Left lung (tissue), 4 donors: ENCODE measurements at regions not wholly inside any gene's neighbourhood (a gene's known extent, or its start where the extent isn't known, plus 50 kb on each side); places are given as distances from the start of the nearest gene placed in this dataset.

Experiments
- ATAC-seq: fragments of 200-7000 bp; cut with Tn5 transposase; one replicate; pipeline ENCODE4 v1.9.1; 2020; ENCODE audit warnings: moderate library complexity
- DNase-seq, 4 donors: peaks; one replicate each; pipeline ENCODE4 v3.0.0-alpha.2; 2013 to 2020
- H3K27ac ChIP-seq, 2 donors: fragments of 200-600 bp; sonication (generic) in 1 of 2; one replicate each; pipeline versions ENCODE4 v1.5.0 to v1.8.0; 2020 to 2021
- H3K27me3 ChIP-seq, 2 donors: fragments of 200-600 bp; sonication (generic) in 1 of 2; one replicate each; pipeline versions ENCODE4 v1.5.0 to v1.8.0; 2020 to 2021
- H3K36me3 ChIP-seq, 2 donors: fragments of 200-600 bp; sonication (generic) in 1 of 2; one replicate each; pipeline versions ENCODE4 v1.5.0 to v1.8.0; 2020 to 2021
- H3K4me1 ChIP-seq, 2 donors: fragments of 200-600 bp; one replicate each; pipeline ENCODE4 v1.8.0; 2021
- H3K4me3 ChIP-seq, 2 donors: fragments of 200-600 bp; sonication (generic) in 1 of 2; one replicate each; pipeline versions ENCODE4 v1.5.0 to v1.8.0; 2020 to 2021; ENCODE audit warnings: mild to moderate bottlenecking in 1 of 2
- H3K9me3 ChIP-seq, 2 donors: fragments of 200-600 bp; sonication (generic) in 1 of 2; one replicate each; pipeline versions ENCODE4 v1.5.0 to v1.8.0; 2020 to 2021
- CTCF ChIP-seq, 2 donors: fragments of 200-600 bp; sonication (generic) in 1 of 2; IDR thresholded peaks; one replicate each; pipeline versions ENCODE4 v1.5.0 to v1.8.0; 2021; ENCODE audit warnings: antibody characterized with exemption in 2 of 2
- intact Hi-C, 2 donors: fragments of 100-400 bp; cut with DNase I; formaldehyde crosslinking; loops; one replicate each; pipeline versions ENCODE4 v1.11.2 to v1.14.2; 2022
- donor health status: DM: no; HTN: yes; CAD: no.
- donor health status: DM: no; HTN: no; CAD: no.

- Histone ChIP-seq H3K27me3 (no peaks in the 10 kb centered on the region), H3K36me3 (no peaks in the 10 kb centered on the region), H3K27ac (no peak overlapping the region), H3K9me3 (no peaks in the 10 kb centered on the region), H3K4me1 (peaks cover 5 to 24% of the 10 kb centered on the region in 2 donors), H3K4me3 (no peak overlapping the region)
- intact Hi-C loops = no loop called here
- ATAC-seq (no peak), DNase-seq (no peak)
- no peak for TF ChIP-seq CTCF (IDR thresholded peaks at IDR 0.05)
Observed at GRCh38 chr10:93193906-93194305, 120.2 kb downstream of the CYP26A1 start.

GRCh38 chr10:93198401-93199131, 124.9 kb downstream of the CYP26A1 start:
- H3K27ac ChIP-seq = peak overlapping the region in 1 of 2 donors; percentile 43
- H3K36me3 ChIP-seq = no peaks in the 10 kb centered on the region
- H3K4me3 ChIP-seq = peak overlapping the region; percentile 16 to 27
- DNase-seq (peak in 3 of 4 donors; percentile 35 to 54 (median 51)), ATAC-seq (peak; percentile 78)
- intact Hi-C loops = no loop called here
- no peaks in the 10 kb centered on the region for H3K27me3 ChIP-seq
- no peaks in the 10 kb centered on the region for H3K9me3 ChIP-seq
- no peak for TF ChIP-seq CTCF (IDR thresholded peaks at IDR 0.05)
- H3K4me1 ChIP-seq = peaks cover 5 to 17% of the 10 kb centered on the region in 2 donors

- TF ChIP-seq CTCF (IDR thresholded peaks at IDR 0.05) = no peak
- intact Hi-C loops = no loop called here
- H3K27me3 ChIP-seq = no peaks in the 10 kb centered on the region
- H3K4me3 ChIP-seq = peak overlapping the region; percentile 16 to 27
- peak overlapping the region in 1 of 2 donors; percentile 43 for H3K27ac ChIP-seq
- ATAC-seq = peak; percentile 93
- peaks cover 5 to 17% of the 10 kb centered on the region in 2 donors for H3K4me1 ChIP-seq
- H3K36me3 ChIP-seq = no peaks in the 10 kb centered on the region
- no peaks in the 10 kb centered on the region for H3K9me3 ChIP-seq
- peak in 3 of 4 donors; percentile 60 to 80 (median 66) for DNase-seq
Observed at GRCh38 chr10:93199191-93199751, 125.6 kb downstream of the CYP26A1 start.

GRCh38 chr10:93204494-93205485, 131.1 kb downstream of the CYP26A1 start:
- TF ChIP-seq CTCF (IDR thresholded peaks at IDR 0.05) = no peak
- H3K27ac ChIP-seq = no peak overlapping the region
- no peaks in the 10 kb centered on the region for H3K36me3 ChIP-seq
- H3K9me3 ChIP-seq = no peaks in the 10 kb centered on the region
- H3K4me3 ChIP-seq = no peak overlapping the region
- intact Hi-C loops = no loop called here
- H3K4me1 ChIP-seq = no peaks in the 10 kb centered on the region
- DNase-seq = no peak
- no peak for ATAC-seq
- no peaks in the 10 kb centered on the region for H3K27me3 ChIP-seq
